ENCODE measurements at regions not wholly inside any gene's neighbourhood (a gene's known extent, or its start where the extent isn't known, plus 50 kb on each side); places are given as distances from the start of the nearest gene placed in this dataset.

DNA sequence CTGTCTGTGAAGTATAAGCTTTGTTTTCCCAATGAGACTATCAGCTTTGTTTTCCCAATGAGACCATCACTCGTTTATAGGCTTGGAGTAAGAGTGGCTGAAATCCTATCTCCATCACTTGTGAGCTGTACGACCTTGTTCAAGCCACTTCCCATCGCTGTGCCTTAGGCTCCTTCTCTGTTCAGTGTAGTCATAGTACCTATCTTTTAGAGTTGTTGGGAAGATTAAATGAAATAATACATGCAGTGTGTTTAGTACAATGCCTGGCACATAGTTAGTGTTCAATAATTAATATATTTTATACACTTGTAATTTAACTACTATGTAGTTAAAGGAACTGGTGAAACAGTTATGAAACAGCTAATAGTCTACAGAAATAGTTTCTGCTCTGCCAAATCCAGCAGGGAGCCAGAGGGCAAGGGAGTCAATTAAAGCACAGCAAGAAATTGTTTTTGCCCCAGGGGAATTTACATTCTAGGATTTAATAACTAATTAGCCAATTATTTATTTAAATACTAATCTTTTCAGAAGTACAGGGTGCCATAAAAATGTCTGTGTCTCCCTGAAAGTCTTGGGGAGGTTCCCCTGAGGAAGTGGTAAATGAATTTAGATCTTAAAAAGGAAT lies 139.3 kb upstream of the HMCN1 start:
- TF ChIP-seq TP53 (CRISPR knock-in tag; IDR thresholded peaks at IDR 0.05) (no peak), JUNB (IDR thresholded peaks at IDR 0.05) (no peak), ESRRA (IDR thresholded peaks at IDR 0.05; ENCODE audit: borderline replicate concordance, low read length) (no peak), HOXB13 (CRISPR knock-in tag; IDR thresholded peaks at IDR 0.05; ENCODE audit: low read depth) (no peak), MAFK (IDR thresholded peaks at IDR 0.05; ENCODE audit: partially characterized antibody) (no peak), PHF8 (IDR thresholded peaks at IDR 0.05; ENCODE audit: borderline replicate concordance, low read depth) (no peak), NPAS2 (CRISPR knock-in tag; IDR thresholded peaks at IDR 0.05; ENCODE audit: borderline replicate concordance) (no peak), RFX5 (IDR thresholded peaks at IDR 0.05) (no peak), CBX2 (IDR thresholded peaks at IDR 0.05; ENCODE audit: borderline replicate concordance, low read depth) (no peak), FOXS1 (CRISPR knock-in tag; IDR thresholded peaks at IDR 0.05) (no peak), GATA3 (IDR thresholded peaks at IDR 0.05; ENCODE audit: borderline replicate concordance) (no peak), KDM5A (IDR thresholded peaks at IDR 0.05) (no peak), HOXB5 (CRISPR knock-in tag; IDR thresholded peaks at IDR 0.05) (no peak)
- TF ChIP-seq, protein P1, sequence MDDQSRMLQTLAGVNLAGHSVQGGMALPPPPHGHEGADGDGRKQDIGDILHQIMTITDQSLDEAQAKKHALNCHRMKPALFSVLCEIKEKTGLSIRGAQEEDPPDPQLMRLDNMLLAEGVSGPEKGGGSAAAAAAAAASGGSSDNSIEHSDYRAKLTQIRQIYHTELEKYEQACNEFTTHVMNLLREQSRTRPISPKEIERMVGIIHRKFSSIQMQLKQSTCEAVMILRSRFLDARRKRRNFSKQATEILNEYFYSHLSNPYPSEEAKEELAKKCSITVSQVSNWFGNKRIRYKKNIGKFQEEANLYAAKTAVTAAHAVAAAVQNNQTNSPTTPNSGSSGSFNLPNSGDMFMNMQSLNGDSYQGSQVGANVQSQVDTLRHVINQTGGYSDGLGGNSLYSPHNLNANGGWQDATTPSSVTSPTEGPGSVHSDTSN (IDR thresholded peaks at IDR 0.05), result no peak
- TF ChIP-seq, protein P2, sequence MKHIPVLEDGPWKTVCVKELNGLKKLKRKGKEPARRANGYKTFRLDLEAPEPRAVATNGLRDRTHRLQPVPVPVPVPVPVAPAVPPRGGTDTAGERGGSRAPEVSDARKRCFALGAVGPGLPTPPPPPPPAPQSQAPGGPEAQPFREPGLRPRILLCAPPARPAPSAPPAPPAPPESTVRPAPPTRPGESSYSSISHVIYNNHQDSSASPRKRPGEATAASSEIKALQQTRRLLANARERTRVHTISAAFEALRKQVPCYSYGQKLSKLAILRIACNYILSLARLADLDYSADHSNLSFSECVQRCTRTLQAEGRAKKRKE (CRISPR knock-in tag; IDR thresholded peaks at IDR 0.05; ENCODE audit: low read depth), result no peak
- TF ChIP-seq, protein P3, sequence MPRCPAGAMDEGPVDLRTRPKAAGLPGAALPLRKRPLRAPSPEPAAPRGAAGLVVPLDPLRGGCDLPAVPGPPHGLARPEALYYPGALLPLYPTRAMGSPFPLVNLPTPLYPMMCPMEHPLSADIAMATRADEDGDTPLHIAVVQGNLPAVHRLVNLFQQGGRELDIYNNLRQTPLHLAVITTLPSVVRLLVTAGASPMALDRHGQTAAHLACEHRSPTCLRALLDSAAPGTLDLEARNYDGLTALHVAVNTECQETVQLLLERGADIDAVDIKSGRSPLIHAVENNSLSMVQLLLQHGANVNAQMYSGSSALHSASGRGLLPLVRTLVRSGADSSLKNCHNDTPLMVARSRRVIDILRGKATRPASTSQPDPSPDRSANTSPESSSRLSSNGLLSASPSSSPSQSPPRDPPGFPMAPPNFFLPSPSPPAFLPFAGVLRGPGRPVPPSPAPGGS (IDR thresholded peaks at IDR 0.05), result no peak
- TF ChIP-seq, protein P4, sequence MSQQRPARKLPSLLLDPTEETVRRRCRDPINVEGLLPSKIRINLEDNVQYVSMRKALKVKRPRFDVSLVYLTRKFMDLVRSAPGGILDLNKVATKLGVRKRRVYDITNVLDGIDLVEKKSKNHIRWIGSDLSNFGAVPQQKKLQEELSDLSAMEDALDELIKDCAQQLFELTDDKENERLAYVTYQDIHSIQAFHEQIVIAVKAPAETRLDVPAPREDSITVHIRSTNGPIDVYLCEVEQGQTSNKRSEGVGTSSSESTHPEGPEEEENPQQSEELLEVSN (IDR thresholded peaks at IDR 0.05; ENCODE audit: borderline replicate concordance, low read depth), result no peak
- ChIA-PET CTCF (interaction anchor here (0.8 to 3.1 kb wide), 15 partner anchors 8 to 277 kb away, joined by 3 to 23 read pairs (median 5); partner anchors contain the start of gene IVNS1ABP), POLR2A (no interaction called here)
- no peak for FAIRE-seq
- Histone ChIP-seq H3K4me2 (0 out of 3 replicates have a peak overlapping the region, but pooled peaks have one; percentile 25), H3K9me3 (no peaks in the 10 kb centered on the region), H3K4me3 (no peak overlapping the region), H3K27ac (peak overlapping the region in 1 of 2 experiments; percentile 27; a peak in 3 of 6 replicates), H3K4me1 (peaks cover 10% of the 10 kb centered on the region)
- WGBS (ENCODE audit: missing lambda C conversion rate), result 84% methylated on average over 3 of the region's 3 CpGs
- no peak; a peak in 1 of 6 replicates for ATAC-seq
- no peak for DNase-seq (ENCODE audit: low read depth in 1 of 2, low spot score in 1 of 2)

DNA sequence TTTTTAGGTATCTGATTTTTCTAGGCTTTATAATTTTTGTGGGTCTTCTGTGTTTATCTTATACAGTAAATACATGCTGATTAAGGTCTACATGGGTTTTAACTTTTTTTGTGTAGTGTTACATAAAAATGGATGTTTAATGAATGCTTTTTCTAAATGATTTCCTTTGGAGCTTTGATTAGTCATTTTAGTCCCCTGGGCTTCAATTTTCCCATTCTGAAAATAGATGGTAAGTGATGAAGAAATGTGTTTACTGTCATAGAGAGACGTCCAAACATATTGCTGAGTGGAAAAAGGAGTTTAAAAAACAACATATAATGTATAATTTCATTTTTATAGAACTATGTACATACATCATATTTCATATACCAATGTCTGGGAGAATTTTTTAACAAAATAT lies 140.9 kb upstream of the HMCN1 start:
- 24% methylated on average over 1 of the region's 1 CpG for WGBS (ENCODE audit: missing lambda C conversion rate)
- peaks cover 10% of the 10 kb centered on the region for H3K4me1 ChIP-seq
- TF ChIP-seq, protein P4 (IDR thresholded peaks at IDR 0.05; ENCODE audit: borderline replicate concordance, low read depth), result no peak
- TF ChIP-seq EHF (CRISPR knock-in tag; IDR thresholded peaks at IDR 0.05) (no peak), HOXA7 (CRISPR knock-in tag; IDR thresholded peaks at IDR 0.05) (no peak), JUN (IDR thresholded peaks at IDR 0.05) (no peak)
- TF ChIP-seq, protein P5, sequence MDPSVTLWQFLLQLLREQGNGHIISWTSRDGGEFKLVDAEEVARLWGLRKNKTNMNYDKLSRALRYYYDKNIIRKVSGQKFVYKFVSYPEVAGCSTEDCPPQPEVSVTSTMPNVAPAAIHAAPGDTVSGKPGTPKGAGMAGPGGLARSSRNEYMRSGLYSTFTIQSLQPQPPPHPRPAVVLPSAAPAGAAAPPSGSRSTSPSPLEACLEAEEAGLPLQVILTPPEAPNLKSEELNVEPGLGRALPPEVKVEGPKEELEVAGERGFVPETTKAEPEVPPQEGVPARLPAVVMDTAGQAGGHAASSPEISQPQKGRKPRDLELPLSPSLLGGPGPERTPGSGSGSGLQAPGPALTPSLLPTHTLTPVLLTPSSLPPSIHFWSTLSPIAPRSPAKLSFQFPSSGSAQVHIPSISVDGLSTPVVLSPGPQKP (IDR thresholded peaks at IDR 0.05; ENCODE audit: low read depth, low read length), result no peak
- TF ChIP-seq, protein P6, sequence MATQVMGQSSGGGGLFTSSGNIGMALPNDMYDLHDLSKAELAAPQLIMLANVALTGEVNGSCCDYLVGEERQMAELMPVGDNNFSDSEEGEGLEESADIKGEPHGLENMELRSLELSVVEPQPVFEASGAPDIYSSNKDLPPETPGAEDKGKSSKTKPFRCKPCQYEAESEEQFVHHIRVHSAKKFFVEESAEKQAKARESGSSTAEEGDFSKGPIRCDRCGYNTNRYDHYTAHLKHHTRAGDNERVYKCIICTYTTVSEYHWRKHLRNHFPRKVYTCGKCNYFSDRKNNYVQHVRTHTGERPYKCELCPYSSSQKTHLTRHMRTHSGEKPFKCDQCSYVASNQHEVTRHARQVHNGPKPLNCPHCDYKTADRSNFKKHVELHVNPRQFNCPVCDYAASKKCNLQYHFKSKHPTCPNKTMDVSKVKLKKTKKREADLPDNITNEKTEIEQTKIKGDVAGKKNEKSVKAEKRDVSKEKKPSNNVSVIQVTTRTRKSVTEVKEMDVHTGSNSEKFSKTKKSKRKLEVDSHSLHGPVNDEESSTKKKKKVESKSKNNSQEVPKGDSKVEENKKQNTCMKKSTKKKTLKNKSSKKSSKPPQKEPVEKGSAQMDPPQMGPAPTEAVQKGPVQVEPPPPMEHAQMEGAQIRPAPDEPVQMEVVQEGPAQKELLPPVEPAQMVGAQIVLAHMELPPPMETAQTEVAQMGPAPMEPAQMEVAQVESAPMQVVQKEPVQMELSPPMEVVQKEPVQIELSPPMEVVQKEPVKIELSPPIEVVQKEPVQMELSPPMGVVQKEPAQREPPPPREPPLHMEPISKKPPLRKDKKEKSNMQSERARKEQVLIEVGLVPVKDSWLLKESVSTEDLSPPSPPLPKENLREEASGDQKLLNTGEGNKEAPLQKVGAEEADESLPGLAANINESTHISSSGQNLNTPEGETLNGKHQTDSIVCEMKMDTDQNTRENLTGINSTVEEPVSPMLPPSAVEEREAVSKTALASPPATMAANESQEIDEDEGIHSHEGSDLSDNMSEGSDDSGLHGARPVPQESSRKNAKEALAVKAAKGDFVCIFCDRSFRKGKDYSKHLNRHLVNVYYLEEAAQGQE (IDR thresholded peaks at IDR 0.05), result no peak
- TF ChIP-seq, protein P1 (IDR thresholded peaks at IDR 0.05), result no peak
- TF ChIP-seq, protein P7, sequence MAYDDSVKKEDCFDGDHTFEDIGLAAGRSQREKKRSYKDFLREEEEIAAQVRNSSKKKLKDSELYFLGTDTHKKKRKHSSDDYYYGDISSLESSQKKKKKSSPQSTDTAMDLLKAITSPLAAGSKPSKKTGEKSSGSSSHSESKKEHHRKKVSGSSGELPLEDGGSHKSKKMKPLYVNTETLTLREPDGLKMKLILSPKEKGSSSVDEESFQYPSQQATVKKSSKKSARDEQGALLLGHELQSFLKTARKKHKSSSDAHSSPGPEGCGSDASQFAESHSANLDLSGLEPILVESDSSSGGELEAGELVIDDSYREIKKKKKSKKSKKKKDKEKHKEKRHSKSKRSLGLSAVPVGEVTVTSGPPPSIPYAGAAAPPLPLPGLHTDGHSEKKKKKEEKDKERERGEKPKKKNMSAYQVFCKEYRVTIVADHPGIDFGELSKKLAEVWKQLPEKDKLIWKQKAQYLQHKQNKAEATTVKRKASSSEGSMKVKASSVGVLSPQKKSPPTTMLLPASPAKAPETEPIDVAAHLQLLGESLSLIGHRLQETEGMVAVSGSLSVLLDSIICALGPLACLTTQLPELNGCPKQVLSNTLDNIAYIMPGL (CRISPR knock-in tag; IDR thresholded peaks at IDR 0.05; ENCODE audit: borderline replicate concordance), result no peak

More for the DNA sequence above, 140.9 kb upstream of the HMCN1 start:
- no peak overlapping the region for H3K27ac ChIP-seq
- ChIA-PET CTCF (no interaction called here), POLR2A (no interaction called here)
- no peak overlapping the region for H3K4me2 ChIP-seq
- FAIRE-seq (no peak), ATAC-seq (no peak), DNase-seq (ENCODE audit: low read depth in 1 of 2, low spot score in 1 of 2) (no peak)
- 0 out of 3 replicates have a peak, but pooled peaks cover 4% of the 10 kb centered on the region for H3K9me3 ChIP-seq
- H3K4me3 ChIP-seq, result no peak overlapping the region
